Sciatic nerve (tissue), 2 donors: ENCODE measurements at regions not wholly inside any gene's neighbourhood (a gene's known extent, or its start where the extent isn't known, plus 50 kb on each side); places are given as distances from the start of the nearest gene placed in this dataset.
A peak's percentile ranks its signal among the peaks of the same experiment; 100 is the strongest.
"Not testable (repeated sequence)": the region's sequence is repeated elsewhere in the genome, so short reads cannot be mapped to it uniquely, and the experiment has no call there.

Experiments
- ATAC-seq: fragments of 200-7000 bp; cut with Tn5 transposase; one replicate; pipeline ENCODE4 v1.9.1; 2020; ENCODE audit warnings: mild to moderate bottlenecking, moderate library complexity
- DNase-seq: peaks from one replicate; pipeline ENCODE4 v3.0.0-alpha.2; 2020; ENCODE audit warnings: low spot score
- intact Hi-C: fragments of 100-400 bp; cut with DNase I; formaldehyde crosslinking; loops from one replicate; pipeline ENCODE4 v1.14.2; 2022
- donor health status: DM: no; HTN: no; CAD: no.
- donor health status: DM: no; HTN: no; CAD: no.

- DNase-seq, intact Hi-C loops, ATAC-seq: not testable (repeated sequence)
Observed at GRCh38 chr2:97431169-97431725, 158.4 kb downstream of the ANKRD36B start.

- intact Hi-C loops, DNase-seq: not testable (repeated sequence)
- peak; percentile 60 for ATAC-seq
Observed at GRCh38 chr2:97422376-97422775, 167.3 kb downstream of the ANKRD36B start.

- DNase-seq, intact Hi-C loops, ATAC-seq: not testable (repeated sequence)
Observed at GRCh38 chr2:97406340-97406739, 183.3 kb downstream of the ANKRD36B start.

GRCh38 chr2:97405172-97405737 is 184.4 kb downstream of the ANKRD36B start:
- ATAC-seq, intact Hi-C loops, DNase-seq: not testable (repeated sequence)

- ATAC-seq, DNase-seq: not testable (repeated sequence)
Observed at GRCh38 chr2:97402678-97403077, 187.0 kb downstream of the ANKRD36B start.

GRCh38 chr2:97395691-97396090 is 194.0 kb downstream of the ANKRD36B start:
- DNase-seq, ATAC-seq, intact Hi-C loops: not testable (repeated sequence)

More at GRCh38 chr2:97402678-97403077, 187.0 kb downstream of the ANKRD36B start:
- intact Hi-C loops = not testable (repeated sequence)

GRCh38 chr2:97385803-97386202 is 203.9 kb downstream of the ANKRD36B start:
- intact Hi-C loops, ATAC-seq: not testable (repeated sequence)

GRCh38 chr2:97375913-97376312 is 213.8 kb downstream of the ANKRD36B start:
- ATAC-seq, DNase-seq, intact Hi-C loops: not testable (repeated sequence)

More at GRCh38 chr2:97385803-97386202, 203.9 kb downstream of the ANKRD36B start:
- DNase-seq = not testable (repeated sequence)

GRCh38 chr2:97374426-97374825 is 215.3 kb downstream of the ANKRD36B start:
- ATAC-seq, DNase-seq, intact Hi-C loops: not testable (repeated sequence)

GRCh38 chr2:97363159-97363558 is 226.5 kb downstream of the ANKRD36B start:
- intact Hi-C loops, ATAC-seq: not testable (repeated sequence)

GRCh38 chr2:97359861-97360584 is 229.7 kb downstream of the ANKRD36B start:
- ATAC-seq = no peak
- DNase-seq = no peak
- intact Hi-C loops = no loop called here

More at GRCh38 chr2:97363159-97363558, 226.5 kb downstream of the ANKRD36B start:
- not testable (repeated sequence) for DNase-seq

GRCh38 chr2:97355887-97356286 is 233.8 kb downstream of the ANKRD36B start:
- ATAC-seq = no peak
- intact Hi-C loops = no loop called here
- DNase-seq = no peak

- intact Hi-C loops = no loop called here
- ATAC-seq = no peak
- DNase-seq = no peak
Observed at GRCh38 chr2:97355176-97355575, 234.5 kb downstream of the ANKRD36B start.

GRCh38 chr2:97354576-97354975 is 235.1 kb downstream of the ANKRD36B start:
- DNase-seq (no peak), ATAC-seq (no peak)
- intact Hi-C loops = no loop called here

GRCh38 chr2:97348841-97349240 is 235.9 kb downstream of the ANKRD36 start:
- no peak for DNase-seq
- ATAC-seq = no peak
- intact Hi-C loops = no loop called here

- intact Hi-C loops = no loop called here
- no peak for ATAC-seq
- DNase-seq = no peak
Observed at GRCh38 chr2:97348265-97348664, 235.3 kb downstream of the ANKRD36 start.

GRCh38 chr2:97344937-97345336 is 232.0 kb downstream of the ANKRD36 start:
- intact Hi-C loops, DNase-seq, ATAC-seq: not testable (repeated sequence)

- intact Hi-C loops, DNase-seq, ATAC-seq: not testable (repeated sequence)
Observed at GRCh38 chr2:97333674-97334073, 220.7 kb downstream of the ANKRD36 start.

- intact Hi-C loops, ATAC-seq, DNase-seq: not testable (repeated sequence)
Observed at GRCh38 chr2:97332184-97332583, 219.2 kb downstream of the ANKRD36 start.
